ENCODE measurements at regions not wholly inside any gene's neighbourhood (a gene's known extent, or its start where the extent isn't known, plus 50 kb on each side); places are given as distances from the start of the nearest gene placed in this dataset.

- DNase-seq (ENCODE audit: low read depth) = no peak
Measured at GRCh38 chr13:40170982-40171381, 495.5 kb downstream of the FOXO1 start.

DNA sequence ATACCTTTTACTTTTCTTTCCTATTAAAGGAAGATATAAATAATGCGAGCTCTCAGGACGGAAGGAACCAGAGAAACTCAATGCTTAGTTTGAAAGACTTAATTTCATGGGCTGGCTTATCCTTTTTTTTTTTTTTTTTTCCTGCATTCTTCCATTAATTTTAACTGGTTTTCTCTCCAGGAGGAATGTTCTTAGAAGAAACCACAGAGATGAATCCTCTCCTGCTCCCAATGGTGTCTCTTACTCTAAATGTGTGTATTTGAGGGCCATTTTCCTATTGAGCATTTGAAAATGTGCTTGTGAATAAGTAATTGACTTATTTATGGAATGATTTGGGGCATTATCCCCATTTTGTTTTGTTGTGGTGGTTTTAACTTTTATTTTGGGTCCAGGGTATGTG, 494.9 kb downstream of the FOXO1 start:
- no peak for DNase-seq (ENCODE audit: low read depth)

GRCh38 chr13:40172149-40172591, 494.3 kb downstream of the FOXO1 start:
- DNase-seq (ENCODE audit: low read depth) = no peak

GRCh38 chr13:40172878-40173277, 493.6 kb downstream of the FOXO1 start:
- no peak for DNase-seq (ENCODE audit: low read depth)

- DNase-seq (ENCODE audit: low read depth) = no peak
Measured at GRCh38 chr13:40175639-40176038, 490.8 kb downstream of the FOXO1 start.

- DNase-seq (ENCODE audit: low read depth) = no peak
Measured at GRCh38 chr13:40176242-40176641, 490.2 kb downstream of the FOXO1 start.

- DNase-seq (ENCODE audit: low read depth) = no peak
Measured at GRCh38 chr13:40178130-40178529, 488.3 kb downstream of the FOXO1 start.

GRCh38 chr13:40179445-40180281, 486.8 kb downstream of the FOXO1 start:
- no peak for DNase-seq (ENCODE audit: low read depth)

GRCh38 chr13:40180776-40181175, 485.7 kb downstream of the FOXO1 start:
- DNase-seq (ENCODE audit: low read depth) = no peak

- DNase-seq (ENCODE audit: low read depth) = no peak
Measured at GRCh38 chr13:40181203-40181845, 485.1 kb downstream of the FOXO1 start.

GRCh38 chr13:40182591-40182990, 483.9 kb downstream of the FOXO1 start:
- DNase-seq (ENCODE audit: low read depth) = no peak

DNA sequence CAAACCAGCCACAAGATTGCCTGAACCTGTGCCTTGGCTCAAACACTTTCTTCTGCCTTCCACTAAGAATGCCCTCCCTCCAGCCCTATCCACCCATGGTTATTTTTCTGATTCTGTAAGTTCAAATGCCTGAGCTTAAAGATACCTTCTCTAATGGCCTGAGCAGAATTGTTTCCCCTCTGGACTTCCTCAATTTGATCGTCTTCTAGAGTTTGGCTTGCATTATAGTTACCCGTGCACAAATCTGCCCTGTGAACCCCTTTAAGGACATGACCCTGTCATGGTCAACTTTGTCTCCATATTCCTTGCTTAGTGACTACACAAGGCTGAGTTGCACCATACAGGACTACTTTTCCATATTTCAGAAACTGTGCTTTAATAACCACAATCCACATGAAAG, 481.0 kb downstream of the FOXO1 start:
- DNase-seq (ENCODE audit: low read depth) = no peak

DNA sequence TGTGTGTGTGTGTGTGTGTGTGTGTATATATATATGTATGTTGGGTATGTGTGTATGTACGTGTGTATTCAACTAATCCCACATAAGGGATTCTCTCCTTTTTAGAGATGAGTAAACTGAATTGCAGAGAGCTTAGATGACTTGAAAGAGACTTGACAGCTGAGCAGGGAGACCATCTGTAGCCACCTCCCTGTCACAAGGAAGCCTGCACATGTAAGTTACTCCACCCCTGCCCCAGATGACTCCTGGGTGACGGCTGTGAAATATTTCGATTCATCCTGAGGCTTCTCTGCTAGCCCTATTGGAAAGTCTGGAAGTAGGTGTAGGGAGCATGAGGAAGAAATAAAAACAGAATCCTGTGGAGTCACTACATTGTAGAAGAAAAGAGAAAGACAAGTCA, 480.4 kb downstream of the FOXO1 start:
- no peak for DNase-seq (ENCODE audit: low read depth)

DNA sequence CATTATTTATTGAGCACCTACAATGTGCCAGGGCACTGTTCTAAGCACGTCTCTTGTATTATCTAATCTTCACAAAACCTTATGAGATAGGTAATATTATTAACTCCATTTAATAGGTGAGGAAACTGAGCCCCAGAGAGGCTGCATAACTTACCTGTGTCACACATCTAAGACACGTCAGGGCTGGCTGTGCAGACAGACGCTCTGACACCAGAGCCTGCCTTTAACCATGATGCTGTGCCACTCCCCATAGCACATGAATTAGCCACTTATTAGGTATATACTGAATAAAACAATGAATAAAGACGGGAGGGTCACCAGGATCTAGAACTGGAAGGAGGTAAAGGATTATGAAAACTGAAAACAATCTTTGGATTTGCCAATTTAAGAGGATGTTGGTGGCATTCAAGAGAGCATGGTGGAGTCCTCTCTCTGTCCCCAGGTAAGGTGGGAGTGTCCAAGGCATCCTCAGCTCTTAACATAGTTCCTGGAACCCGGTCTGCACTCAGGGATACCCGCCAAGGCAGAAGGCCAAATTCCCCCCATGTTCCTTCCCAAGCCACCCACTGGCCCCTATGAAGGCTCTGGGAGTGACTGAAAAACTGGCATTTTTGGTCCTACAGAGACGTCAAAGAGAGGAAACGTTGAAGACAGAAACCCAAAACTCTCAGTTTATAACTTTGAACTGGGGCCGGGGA, 479.7 kb downstream of the FOXO1 start:
- DNase-seq (ENCODE audit: low read depth) = no peak

- peak; percentile 42 for DNase-seq (ENCODE audit: low read depth)
Measured at GRCh38 chr13:40187324-40187795, 479.1 kb downstream of the FOXO1 start.

- peak; percentile 53 for DNase-seq (ENCODE audit: low read depth)
Measured at GRCh38 chr13:40187841-40188591, 478.4 kb downstream of the FOXO1 start.

- no peak for DNase-seq (ENCODE audit: low read depth)
Measured at GRCh38 chr13:40189426-40189825, 477.0 kb downstream of the FOXO1 start.

- no peak for DNase-seq (ENCODE audit: low read depth)
Measured at GRCh38 chr13:40189898-40190630, 476.4 kb downstream of the FOXO1 start.

DNA sequence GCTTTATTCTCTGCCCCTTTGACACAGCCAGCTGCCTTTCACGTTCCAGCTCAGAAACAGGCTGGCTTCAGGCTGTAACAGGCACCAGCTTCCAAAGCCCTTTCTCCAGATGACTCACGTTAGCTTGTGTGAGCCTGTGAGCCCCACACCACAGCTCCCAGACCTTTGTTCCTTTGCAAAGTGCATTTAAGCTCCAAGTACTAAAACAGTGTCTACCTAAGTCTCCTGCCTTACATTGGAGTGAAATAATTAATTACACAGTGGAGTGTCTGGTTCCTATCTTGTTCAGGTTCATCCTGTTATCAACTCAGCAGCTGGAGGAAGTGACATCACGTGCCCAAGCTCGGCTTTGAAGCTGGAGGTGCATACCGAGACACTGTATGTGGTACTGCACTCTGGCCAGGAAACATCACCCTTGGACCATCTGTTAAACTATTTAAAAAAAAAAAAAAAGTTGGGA, 475.8 kb downstream of the FOXO1 start:
- DNase-seq (ENCODE audit: low read depth) = peak; percentile 50

DNA sequence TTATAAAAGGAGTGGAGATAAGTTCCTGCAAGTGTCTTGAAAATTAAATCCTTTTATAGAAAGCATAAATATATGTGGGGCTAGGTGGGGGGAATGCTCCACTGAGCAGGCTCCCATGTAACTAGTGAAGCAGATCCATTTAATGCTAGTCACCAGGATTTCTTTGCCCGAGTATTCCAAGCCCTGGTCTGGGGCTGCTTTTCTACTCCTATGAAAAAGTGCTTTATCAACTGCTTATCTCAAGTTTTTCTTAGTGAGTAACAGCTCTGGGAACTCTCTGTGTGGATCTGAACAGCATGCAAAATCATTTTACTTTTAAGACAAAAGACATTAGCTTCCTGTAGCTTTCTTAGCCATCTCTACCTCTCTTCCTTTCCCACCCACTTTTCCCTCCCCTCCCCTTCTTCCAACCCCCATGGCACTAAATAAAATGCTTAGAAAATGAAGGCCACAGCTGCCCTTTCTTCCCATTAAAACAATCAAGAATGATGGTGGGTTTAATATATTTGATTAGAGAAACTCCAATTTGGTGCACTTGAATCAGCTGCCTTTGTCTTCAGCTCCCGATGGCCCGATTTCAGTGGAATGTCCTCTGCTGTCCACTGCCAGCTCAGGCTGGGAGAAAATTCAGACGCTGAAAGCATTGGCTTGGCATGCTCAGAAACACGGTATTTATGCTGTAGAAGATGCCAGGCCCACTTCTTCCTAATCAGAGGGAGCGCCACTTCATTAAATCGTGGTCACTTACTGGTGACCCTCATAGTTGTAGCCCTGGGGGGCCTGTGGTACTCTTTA, 475.1 kb downstream of the FOXO1 start:
- no peak for DNase-seq (ENCODE audit: low read depth)

Data from activated T-cell treated with anti-CD3 and anti-CD28 coated beads for 1 hour (primary cell).